HepG2 (cell line): ENCODE measurements at regions not wholly inside any gene's neighbourhood (a gene's known extent, or its start where the extent isn't known, plus 50 kb on each side); places are given as distances from the start of the nearest gene placed in this dataset.

Experiments used
- ATAC-seq: fragments of 200-7000 bp; cut with Tn5 transposase; 3 replicates; pipeline ENCODE4 v1.9.1; 2020; ENCODE audit warnings: mild to moderate bottlenecking, moderate library complexity
- BruUV-seq: library from RNA; stranded (reverse); fragments of 400-500 nt; replicated peaks from 2 replicates; lab custom pipeline; 2021; lab: Mats Ljungman, UMichigan
- CTCF ChIA-PET: fragments of 300-600 bp; formaldehyde crosslinking; extraction: SDS; loops from one replicate; lab custom pipeline; 2021; ENCODE audit warnings: low total read pairs, inconsistent platforms, low intra/inter-chr PET ratio; lab: Yijun Ruan, JAX
- POLR2A ChIA-PET: fragments of 350-600 bp; sonication (Branson Sonifier 250); formaldehyde crosslinking; loops from one replicate; lab custom pipeline; 2020; ENCODE audit warnings: antibody characterized with exemption, inconsistent platforms; lab: Yijun Ruan, JAX
- DNase-seq: peaks from one replicate; pipeline ENCODE4 v3.0.0-alpha.2; 2015; ENCODE audit warnings: low spot score
- FAIRE-seq: peaks from 3 replicates; lab custom pipeline; 2011; peaks lifted over from hg19 to GRCh38; lab: Jason Lieb, UNC
- H2AFZ ChIP-seq: one replicate; pipeline ENCODE4 v1.6.1; 2011; ENCODE audit warnings: low read length, inconsistent platforms
- H3K27ac ChIP-seq: fragments of 300-600 bp; 3 replicates; pipeline ENCODE4 v1.8.0; 2011; ENCODE audit warnings: mixed run types, mild to moderate bottlenecking, mixed read lengths, low read length, inconsistent platforms; ENCODE audit not compliant: insufficient read depth; ENCODE audit errors: extremely low read length
- H3K27me3 ChIP-seq, 2 experiments: fragments of 200-600 bp in 1 of 2; 2 replicates in 1 of 2; 3 replicates in 1 of 2; pipeline versions ENCODE4 v1.6.0 to v1.8.0; 2011; ENCODE audit warnings: low read length in 2 of 2, mild to moderate bottlenecking in 2 of 2, moderate library complexity in 2 of 2, inconsistent platforms in 1 of 2; ENCODE audit not compliant: insufficient read depth in 2 of 2, control insufficient read depth in 1 of 2
- H3K36me3 ChIP-seq, 2 experiments: fragments of 200-600 bp in 1 of 2; replicated peaks in 1 of 2; 2 replicates in 1 of 2; 3 replicates in 1 of 2; pipeline versions ENCODE4 v1.5.1 to v1.8.0; 2011; ENCODE audit warnings: low read length in 2 of 2, inconsistent platforms in 1 of 2; ENCODE audit not compliant: insufficient read depth in 2 of 2, control insufficient read depth in 1 of 2
- H3K4me1 ChIP-seq: 2 replicates; pipeline ENCODE4 v1.5.1; 2012; ENCODE audit warnings: low read length, inconsistent platforms; ENCODE audit not compliant: insufficient read depth
- H3K4me2 ChIP-seq: 2 replicates; pipeline ENCODE4 v1.6.0; 2011; ENCODE audit warnings: low read depth, low read length, inconsistent platforms
- H3K4me3 ChIP-seq, 3 experiments: fragments of 200-600 bp in 1 of 3; sonication (generic), shearing (Covaris generic) in 1 of 3; replicated peaks in 1 of 3; 2 replicates each; pipeline ENCODE4 v1.5.1; 2011 to 2016; ENCODE audit warnings: low read length in 3 of 3, inconsistent platforms in 2 of 3, low read depth in 2 of 3, mild to moderate bottlenecking in 2 of 3, control low read depth in 1 of 3, mixed read lengths in 1 of 3; ENCODE audit not compliant: insufficient read depth in 1 of 3
- H3K79me2 ChIP-seq: one replicate; pipeline ENCODE4 v1.6.1; 2011; ENCODE audit warnings: low read length, inconsistent platforms; ENCODE audit not compliant: insufficient read depth
- H3K9ac ChIP-seq: 2 replicates; pipeline ENCODE4 v1.6.0; 2011; ENCODE audit warnings: mild to moderate bottlenecking, low read depth, low read length, inconsistent platforms; ENCODE audit not compliant: insufficient read depth
- H3K9me3 ChIP-seq: 2 replicates; pipeline ENCODE4 v1.5.1; 2012; ENCODE audit warnings: mild to moderate bottlenecking, low read length
- H4K20me1 ChIP-seq: 2 replicates; pipeline ENCODE4 v1.6.0; 2011; ENCODE audit warnings: inconsistent platforms, mild to moderate bottlenecking, low read length, moderate library complexity; ENCODE audit not compliant: insufficient read depth
- AFF4 ChIP-seq: sonication (generic); formaldehyde crosslinking; IDR thresholded peaks from 2 replicates; pipeline ENCODE4 v1.4.0; 2020; ENCODE audit warnings: missing genetic modification reagents
- ARHGAP35 ChIP-seq: sonication (generic); formaldehyde crosslinking; IDR thresholded peaks from 2 replicates; pipeline ENCODE4 v1.9.0; 2022; ENCODE audit warnings: mild to moderate bottlenecking, inconsistent platforms, moderate library complexity, missing genetic modification reagents, borderline replicate concordance
- CBFB ChIP-seq: sonication (generic); formaldehyde crosslinking; IDR thresholded peaks from 2 replicates; pipeline ENCODE4 v1.4.0; 2020; ENCODE audit warnings: missing genetic modification reagents
- DR1 ChIP-seq: sonication (generic); formaldehyde crosslinking; IDR thresholded peaks from 2 replicates; pipeline ENCODE4 v1.8.0; 2021; ENCODE audit warnings: mild to moderate bottlenecking, missing genetic modification reagents, inconsistent platforms
- IRF1 ChIP-seq: sonication (generic); formaldehyde crosslinking; IDR thresholded peaks from 2 replicates; pipeline ENCODE4 v1.4.0; 2020; ENCODE audit warnings: low read depth, mild to moderate bottlenecking, missing genetic modification reagents
- NBN ChIP-seq: fragments of 450-650 bp; conservative IDR thresholded peaks from 2 replicates; pipeline ENCODE4 v1.6.1; 2017
- NFIC ChIP-seq: IDR thresholded peaks from 2 replicates; pipeline ENCODE4 v1.6.1; 2012; ENCODE audit warnings: mild to moderate bottlenecking, low read length, inconsistent platforms
- ONECUT2 ChIP-seq: sonication (generic); formaldehyde crosslinking; IDR thresholded peaks from 2 replicates; pipeline ENCODE4 v1.4.0; 2020; ENCODE audit warnings: missing genetic modification reagents
- SMARCC2 ChIP-seq: fragments of 450-650 bp; IDR thresholded peaks from 2 replicates; pipeline ENCODE4 v1.6.1; 2017; ENCODE audit warnings: antibody characterized with exemption, mild to moderate bottlenecking
- TGIF2 ChIP-seq: IDR thresholded peaks from 2 replicates; pipeline ENCODE4 v1.6.1; 2016; ENCODE audit warnings: control low read depth, missing compliant biosample characterization
- ZEB1 ChIP-seq: IDR thresholded peaks from 2 replicates; pipeline ENCODE4 v1.6.1; 2012; ENCODE audit warnings: mild to moderate bottlenecking, low read depth, inconsistent platforms; ENCODE audit not compliant: insufficient replicate concordance
- ZNF101 ChIP-seq: sonication (generic); formaldehyde crosslinking; IDR thresholded peaks from 2 replicates; pipeline ENCODE4 v1.4.0; 2020; ENCODE audit warnings: mild to moderate bottlenecking, low read depth, missing genetic modification reagents, borderline replicate concordance
- ZNF18 ChIP-seq: sonication (generic); formaldehyde crosslinking; IDR thresholded peaks from 2 replicates; pipeline ENCODE4 v1.8.0; 2022; ENCODE audit warnings: mild to moderate bottlenecking, missing genetic modification reagents; ENCODE audit not compliant: insufficient replicate concordance
- ZNF232 ChIP-seq: sonication (generic); formaldehyde crosslinking; IDR thresholded peaks from 2 replicates; pipeline ENCODE4 v1.4.0; 2020; ENCODE audit warnings: missing genetic modification reagents, borderline replicate concordance
- ZNF619 ChIP-seq: sonication (generic); formaldehyde crosslinking; IDR thresholded peaks from 2 replicates; pipeline ENCODE4 v1.4.0; 2020; ENCODE audit warnings: mild to moderate bottlenecking, missing genetic modification reagents
- ZNF678 ChIP-seq: sonication (generic); formaldehyde crosslinking; IDR thresholded peaks from 2 replicates; pipeline ENCODE4 v1.4.0; 2020; ENCODE audit warnings: mild to moderate bottlenecking, missing genetic modification reagents
- ZNF749 ChIP-seq: sonication (generic); formaldehyde crosslinking; IDR thresholded peaks from 2 replicates; pipeline ENCODE4 v1.8.0; 2022; ENCODE audit warnings: mild to moderate bottlenecking, missing genetic modification reagents, moderate library complexity, borderline replicate concordance
- WGBS: methylation state at CpG from one replicate; pipeline ENCODE4 v1.1.6; 2017; ENCODE audit warnings: low lambda C conversion rate; 5-methylcytosine and 5-hydroxymethylcytosine counted together
- in situ Hi-C: cut with HindIII; loops from 2 replicates; pipeline ENCODE4 v1.10.0; 2017; ENCODE audit warnings: low pct_unique_long_range_greater_than_20kb; ENCODE audit not compliant: extremely low pct_ligation_motif_present
- intact Hi-C: fragments of 100-400 bp; cut with micrococcal nuclease; formaldehyde crosslinking; loops from one replicate; pipeline ENCODE4 v1.10.0; 2022; ENCODE audit not compliant: unreplicated experiment

DNA sequence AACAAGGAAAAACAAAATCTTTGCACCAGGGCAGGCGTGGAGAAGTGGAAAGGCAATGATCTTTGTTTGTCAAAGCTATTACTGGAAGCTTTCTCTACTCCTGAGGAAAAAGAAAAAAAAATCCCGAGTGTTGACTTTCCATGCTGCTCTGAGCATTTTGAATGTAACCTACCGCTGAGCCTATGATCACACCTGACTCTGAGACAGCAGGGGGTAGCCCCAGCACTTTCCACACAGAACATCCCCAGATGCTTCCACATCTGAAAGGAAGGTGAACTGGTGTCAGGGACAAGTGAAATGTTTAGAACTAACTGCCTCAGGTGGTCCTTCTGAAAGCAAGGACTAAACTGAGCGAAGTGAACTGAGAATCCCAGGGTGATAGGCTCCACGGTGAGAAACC, 1315.1 kb upstream of the DDX18 start:
- Histone ChIP-seq H3K9ac (no peak overlapping the region), H3K4me2 (no peak overlapping the region), H2AFZ (no peak overlapping the region), H3K36me3 (no peaks in the 10 kb centered on the region), H3K79me2 (no peaks in the 10 kb centered on the region), H4K20me1 (no peaks in the 10 kb centered on the region), H3K27ac (no peak overlapping the region), H3K4me3 (no peak overlapping the region), H3K4me1 (no peaks in the 10 kb centered on the region), H3K9me3 (peaks cover 67% of the 10 kb centered on the region)
- intact Hi-C loops: no loop called here
- BruUV-seq: no TSS peak
- FAIRE-seq (no peak), DNase-seq (no peak), ATAC-seq (no peak)
- WGBS: 2% methylated on average over 5 of the region's 5 CpGs
- ChIA-PET CTCF (no interaction called here), POLR2A (no interaction called here)
- TF ChIP-seq SMARCC2 (no peak), IRF1 (CRISPR knock-in tag) (no peak), ZNF749 (CRISPR knock-in tag) (no peak), DR1 (CRISPR knock-in tag) (no peak), NFIC (no peak), NBN (no peak), ZEB1 (no peak), ARHGAP35 (CRISPR knock-in tag) (no peak), CBFB (CRISPR knock-in tag) (no peak), ZNF101 (CRISPR knock-in tag) (no peak), AFF4 (CRISPR knock-in tag) (no peak), ONECUT2 (CRISPR knock-in tag) (no peak), ZNF619 (CRISPR knock-in tag) (no peak), ZNF18 (CRISPR knock-in tag) (no peak), TGIF2 (CRISPR knock-in tag) (no peak), ZNF232 (CRISPR knock-in tag) (no peak), ZNF678 (CRISPR knock-in tag) (no peak)
- TF ChIP-seq, all 625 proteins: peak for 0
- no peaks in the 10 kb centered on the region; a peak in 1 of 5 replicates for H3K27me3 ChIP-seq
- in situ Hi-C loops: no loop called here
